BE2C (cell line): ENCODE measurements at regions not wholly inside any gene's neighbourhood (a gene's known extent, or its start where the extent isn't known, plus 50 kb on each side); places are given as distances from the start of the nearest gene placed in this dataset.

Experiments
- DNase-seq: peaks from one replicate; pipeline ENCODE4 v3.0.0-alpha.2; 2020
- H3K27me3 ChIP-seq: fragments of 250-450 bp; sonication (Bioruptor Pico); 2 replicates; pipeline ENCODE4 v1.5.1; 2020; ENCODE audit warnings: mild to moderate bottlenecking
- H3K36me3 ChIP-seq: fragments of 250-450 bp; sonication (Bioruptor Pico); 2 replicates; pipeline ENCODE4 v1.5.1; 2020; ENCODE audit warnings: mild to moderate bottlenecking
- H3K4me1 ChIP-seq: fragments of 250-450 bp; sonication (Bioruptor Pico); 2 replicates; pipeline ENCODE4 v1.5.1; 2020
- H3K4me3 ChIP-seq: 2 replicates; pipeline ENCODE4 v1.5.1; 2011; ENCODE audit warnings: low read depth, low read length
- H3K9me3 ChIP-seq: fragments of 250-450 bp; sonication (Bioruptor Pico); 2 replicates; pipeline ENCODE4 v1.5.1; 2020
- CTCF ChIP-seq: IDR thresholded peaks from 2 replicates; pipeline ENCODE4 v1.5.1; 2012; ENCODE audit warnings: mild to moderate bottlenecking, low read depth, low read length

- Histone ChIP-seq H3K27me3 (no peaks in the 10 kb centered on the region), H3K36me3 (no peaks in the 10 kb centered on the region), H3K9me3 (no peaks in the 10 kb centered on the region), H3K4me1 (no peaks in the 10 kb centered on the region; the same call in 1 of the 2 replicates), H3K4me3 (no peak overlapping the region)
- no peak for DNase-seq
- TF ChIP-seq CTCF: no peak
Measured at GRCh38 chr1:54497338-54497737, 50.7 kb upstream of the ACOT11 start.

- Histone ChIP-seq H3K9me3 (no peaks in the 10 kb centered on the region), H3K27me3 (no peaks in the 10 kb centered on the region), H3K4me1 (peaks cover 2% of the 10 kb centered on the region; the same call in 1 of the 2 replicates), H3K4me3 (no peak overlapping the region), H3K36me3 (no peaks in the 10 kb centered on the region)
- TF ChIP-seq CTCF: no peak
- no peak for DNase-seq
Measured at GRCh38 chr1:54495954-54496353, 52.1 kb upstream of the ACOT11 start.

- Histone ChIP-seq H3K27me3 (no peaks in the 10 kb centered on the region), H3K4me1 (peaks cover 6% of the 10 kb centered on the region), H3K9me3 (no peaks in the 10 kb centered on the region), H3K36me3 (no peaks in the 10 kb centered on the region), H3K4me3 (no peak overlapping the region)
- DNase-seq: no peak
- TF ChIP-seq CTCF: no peak
Measured at GRCh38 chr1:54493608-54494007, 54.4 kb upstream of the ACOT11 start.

- H3K4me1 ChIP-seq: peaks cover 12% of the 10 kb centered on the region
- TF ChIP-seq CTCF: no peak
- DNase-seq: peak; percentile 59
- no peak overlapping the region for H3K4me3 ChIP-seq
- H3K36me3 ChIP-seq: no peaks in the 10 kb centered on the region
- no peaks in the 10 kb centered on the region for H3K27me3 ChIP-seq
- no peaks in the 10 kb centered on the region for H3K9me3 ChIP-seq
Measured at GRCh38 chr1:54490361-54491248, 57.4 kb upstream of the ACOT11 start.

GRCh38 chr1:54489627-54490250 is 58.3 kb upstream of the ACOT11 start:
- H3K9me3 ChIP-seq: no peaks in the 10 kb centered on the region
- no peak for DNase-seq
- peaks cover 12% of the 10 kb centered on the region for H3K4me1 ChIP-seq
- peak overlapping the region; percentile 60 for H3K4me3 ChIP-seq
- no peak; the same call in 1 of the 2 replicates for TF ChIP-seq CTCF
- H3K36me3 ChIP-seq: no peaks in the 10 kb centered on the region
- no peaks in the 10 kb centered on the region for H3K27me3 ChIP-seq
